ENCODE measurements at regions not wholly inside any gene's neighbourhood (a gene's known extent, or its start where the extent isn't known, plus 50 kb on each side); places are given as distances from the start of the nearest gene placed in this dataset.

- H3K79me2 ChIP-seq: no peaks in the 10 kb centered on the region
- no peak overlapping the region for H3K4me2 ChIP-seq
- H3K4me3 ChIP-seq: no peak overlapping the region
- no peak for TF ChIP-seq EZH2 (IDR thresholded peaks at IDR 0.05; ENCODE audit: borderline replicate concordance)
- no peak for TF ChIP-seq EZH2phosphoT487 (IDR thresholded peaks at IDR 0.05; ENCODE audit: low read depth, severe bottlenecking, unreplicated experiment)
- TF ChIP-seq CTCF (IDR thresholded peaks at IDR 0.05; ENCODE audit: poor library complexity): no peak
- no peak for DNase-seq (ENCODE audit: low spot score)
- H3K36me3 ChIP-seq (replicated peaks; ENCODE audit: insufficient read depth, low read depth): no peaks in the 10 kb centered on the region
- no peak overlapping the region for H2AFZ ChIP-seq
- no peaks in the 10 kb centered on the region for H3K27me3 ChIP-seq
- H3K9me3 ChIP-seq (ENCODE audit: low read depth): no peaks in the 10 kb centered on the region
- no peaks in the 10 kb centered on the region for H3K4me1 ChIP-seq (ENCODE audit: insufficient read depth)
- no peaks in the 10 kb centered on the region for H3K9me2 ChIP-seq (replicated peaks; ENCODE audit: insufficient read depth)
- WGBS (ENCODE audit: low lambda C conversion rate, missing lambda C conversion rate): 88% methylated on average over 3 of the region's 3 CpGs
- H4K20me1 ChIP-seq (ENCODE audit: insufficient read depth, poor library complexity, severe bottlenecking): no peaks in the 10 kb centered on the region
- no peak overlapping the region for H3K27ac ChIP-seq
These were observed 109.2 kb downstream of the PPP1R3A start for GRCh38 chr7:113809581-113809980.

- no peak for TF ChIP-seq EZH2phosphoT487 (IDR thresholded peaks at IDR 0.05; ENCODE audit: low read depth, severe bottlenecking, unreplicated experiment)
- TF ChIP-seq CTCF (IDR thresholded peaks at IDR 0.05; ENCODE audit: poor library complexity): no peak
- TF ChIP-seq EZH2 (IDR thresholded peaks at IDR 0.05; ENCODE audit: borderline replicate concordance): no peak
- H3K27ac ChIP-seq: no peak overlapping the region
These were observed 112.0 kb downstream of the PPP1R3A start for GRCh38 chr7:113806633-113807327.

GRCh38 chr7:113805976-113806375 is 112.8 kb downstream of the PPP1R3A start:
- Histone ChIP-seq H4K20me1 (ENCODE audit: insufficient read depth, poor library complexity, severe bottlenecking) (no peaks in the 10 kb centered on the region), H3K79me2 (no peaks in the 10 kb centered on the region), H3K9me2 (replicated peaks; ENCODE audit: insufficient read depth) (no peaks in the 10 kb centered on the region), H3K27me3 (no peaks in the 10 kb centered on the region), H2AFZ (no peak overlapping the region), H3K27ac (no peak overlapping the region), H3K4me3 (no peak overlapping the region), H3K4me2 (no peak overlapping the region), H3K36me3 (replicated peaks; ENCODE audit: insufficient read depth, low read depth) (no peaks in the 10 kb centered on the region), H3K9me3 (ENCODE audit: low read depth) (no peaks in the 10 kb centered on the region), H3K4me1 (ENCODE audit: insufficient read depth) (no peaks in the 10 kb centered on the region)
- no peak for DNase-seq (ENCODE audit: low spot score)
- TF ChIP-seq EZH2 (IDR thresholded peaks at IDR 0.05; ENCODE audit: borderline replicate concordance): no peak
- TF ChIP-seq CTCF (IDR thresholded peaks at IDR 0.05; ENCODE audit: poor library complexity): no peak
- no peak for TF ChIP-seq EZH2phosphoT487 (IDR thresholded peaks at IDR 0.05; ENCODE audit: low read depth, severe bottlenecking, unreplicated experiment)
- 68% methylated on average over 1 of the region's 1 CpG for WGBS (ENCODE audit: low lambda C conversion rate, missing lambda C conversion rate)

More at GRCh38 chr7:113806633-113807327, 112.0 kb downstream of the PPP1R3A start:
- no peaks in the 10 kb centered on the region for H4K20me1 ChIP-seq (ENCODE audit: insufficient read depth, poor library complexity, severe bottlenecking)
- no peaks in the 10 kb centered on the region for H3K36me3 ChIP-seq (replicated peaks; ENCODE audit: insufficient read depth, low read depth)
- H3K9me2 ChIP-seq (replicated peaks; ENCODE audit: insufficient read depth): no peaks in the 10 kb centered on the region
- H3K4me2 ChIP-seq: no peak overlapping the region
- no peaks in the 10 kb centered on the region for H3K4me1 ChIP-seq (ENCODE audit: insufficient read depth)
- no peaks in the 10 kb centered on the region for H3K27me3 ChIP-seq
- no peaks in the 10 kb centered on the region for H3K79me2 ChIP-seq
- 85% methylated on average over 7 of the region's 7 CpGs for WGBS (ENCODE audit: low lambda C conversion rate, missing lambda C conversion rate)
- no peak for DNase-seq (ENCODE audit: low spot score)
- no peak overlapping the region for H3K4me3 ChIP-seq
- no peaks in the 10 kb centered on the region for H3K9me3 ChIP-seq (ENCODE audit: low read depth)
- no peak overlapping the region for H2AFZ ChIP-seq
